ENCODE measurements at regions not wholly inside any gene's neighbourhood (a gene's known extent, or its start where the extent isn't known, plus 50 kb on each side); places are given as distances from the start of the nearest gene placed in this dataset.

DNA sequence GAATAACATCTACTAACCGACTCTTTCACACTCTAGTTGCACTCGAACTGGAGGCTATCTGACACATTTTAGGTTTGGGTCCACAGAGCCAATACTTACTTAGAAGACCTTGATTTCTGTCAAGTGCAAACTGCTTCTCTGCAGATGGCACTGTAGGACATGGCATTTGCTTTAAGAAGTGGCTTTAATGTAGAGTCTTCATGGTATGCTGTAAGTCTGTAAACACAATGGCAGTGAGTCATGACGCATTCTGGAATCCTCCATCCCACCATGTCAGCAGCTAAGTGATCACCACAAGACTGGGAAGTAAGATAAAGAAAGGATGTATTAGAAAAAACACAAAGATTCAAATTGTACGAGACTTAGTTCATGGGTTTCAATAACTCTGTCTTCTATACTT lies 377.0 kb upstream of the NOX3 start:
- no peaks in the 10 kb centered on the region for H3K4me1 Mint-ChIP-seq (ENCODE audit: unreplicated experiment)
- H3K9me3 Mint-ChIP-seq (ENCODE audit: unreplicated experiment) = no peaks in the 10 kb centered on the region
- no peaks in the 10 kb centered on the region for H3K27me3 Mint-ChIP-seq (ENCODE audit: unreplicated experiment)
- H3K36me3 Mint-ChIP-seq (ENCODE audit: low read depth, unreplicated experiment) = no peaks in the 10 kb centered on the region
- TF ChIP-seq CTCF (IDR thresholded peaks at IDR 0.05; ENCODE audit: unreplicated experiment) = no peak
- H3K27ac Mint-ChIP-seq (ENCODE audit: unreplicated experiment) = no peak overlapping the region
- H3K4me3 Mint-ChIP-seq (ENCODE audit: unreplicated experiment) = no peak overlapping the region
- DNase-seq (ENCODE audit: low spot score) = no peak

DNA sequence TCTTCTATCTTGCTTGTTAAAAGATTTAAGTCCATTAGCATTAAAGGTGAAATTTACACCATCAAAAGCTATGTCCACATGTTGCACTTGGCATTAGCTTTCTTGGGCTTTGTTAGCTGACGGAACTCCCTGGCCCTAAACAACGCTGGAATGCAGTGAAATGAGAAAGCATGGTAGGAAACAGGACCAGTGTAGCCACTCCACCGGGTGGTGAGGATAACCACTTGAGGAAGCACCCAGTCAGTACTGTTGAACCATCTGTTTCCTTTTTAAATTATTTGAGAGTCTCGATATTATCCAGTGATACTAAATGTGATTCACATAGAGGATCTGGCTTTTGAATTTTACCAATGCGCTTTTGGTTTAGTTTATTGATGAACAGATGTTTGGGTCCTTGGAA lies 374.9 kb upstream of the NOX3 start:
- Mint-ChIP-seq H3K4me3 (ENCODE audit: unreplicated experiment) (no peak overlapping the region), H3K9me3 (ENCODE audit: unreplicated experiment) (no peaks in the 10 kb centered on the region), H3K27me3 (ENCODE audit: unreplicated experiment) (no peaks in the 10 kb centered on the region), H3K36me3 (ENCODE audit: low read depth, unreplicated experiment) (no peaks in the 10 kb centered on the region), H3K4me1 (ENCODE audit: unreplicated experiment) (no peaks in the 10 kb centered on the region), H3K27ac (ENCODE audit: unreplicated experiment) (no peak overlapping the region)
- TF ChIP-seq CTCF (IDR thresholded peaks at IDR 0.05; ENCODE audit: unreplicated experiment) = no peak
- DNase-seq (ENCODE audit: low spot score) = no peak

DNA sequence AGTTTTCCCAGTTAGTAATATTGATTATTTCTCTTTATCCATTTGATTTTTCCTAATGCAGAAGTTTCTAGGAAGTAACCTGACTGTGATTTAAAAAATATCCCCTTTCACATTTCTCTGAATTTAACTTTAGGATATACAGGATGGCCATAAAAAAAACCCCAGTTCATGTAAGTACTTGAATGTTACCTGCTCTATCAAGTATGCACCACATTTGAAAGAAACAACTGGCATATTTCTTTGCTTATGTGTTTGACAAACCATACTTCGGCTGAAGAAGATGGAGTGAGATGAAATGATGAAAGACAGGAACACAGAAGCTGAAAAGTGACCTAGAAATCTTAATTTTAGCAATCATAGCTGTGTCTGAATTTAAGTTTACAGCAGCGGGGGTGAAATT lies 374.0 kb upstream of the NOX3 start:
- no peak overlapping the region for H3K27ac Mint-ChIP-seq (ENCODE audit: unreplicated experiment)
- H3K27me3 Mint-ChIP-seq (ENCODE audit: unreplicated experiment) = no peaks in the 10 kb centered on the region
- TF ChIP-seq CTCF (IDR thresholded peaks at IDR 0.05; ENCODE audit: unreplicated experiment) = no peak
- no peak for DNase-seq (ENCODE audit: low spot score)
- no peaks in the 10 kb centered on the region for H3K9me3 Mint-ChIP-seq (ENCODE audit: unreplicated experiment)
- H3K4me3 Mint-ChIP-seq (ENCODE audit: unreplicated experiment) = no peak overlapping the region
- no peaks in the 10 kb centered on the region for H3K36me3 Mint-ChIP-seq (ENCODE audit: low read depth, unreplicated experiment)
- no peaks in the 10 kb centered on the region for H3K4me1 Mint-ChIP-seq (ENCODE audit: unreplicated experiment)

- Mint-ChIP-seq H3K27me3 (ENCODE audit: unreplicated experiment) (no peaks in the 10 kb centered on the region), H3K27ac (ENCODE audit: unreplicated experiment) (no peak overlapping the region)
- no peak for TF ChIP-seq CTCF (IDR thresholded peaks at IDR 0.05; ENCODE audit: unreplicated experiment)
Observed at GRCh38 chr6:155828989-155829388, 373.4 kb upstream of the NOX3 start.

DNA sequence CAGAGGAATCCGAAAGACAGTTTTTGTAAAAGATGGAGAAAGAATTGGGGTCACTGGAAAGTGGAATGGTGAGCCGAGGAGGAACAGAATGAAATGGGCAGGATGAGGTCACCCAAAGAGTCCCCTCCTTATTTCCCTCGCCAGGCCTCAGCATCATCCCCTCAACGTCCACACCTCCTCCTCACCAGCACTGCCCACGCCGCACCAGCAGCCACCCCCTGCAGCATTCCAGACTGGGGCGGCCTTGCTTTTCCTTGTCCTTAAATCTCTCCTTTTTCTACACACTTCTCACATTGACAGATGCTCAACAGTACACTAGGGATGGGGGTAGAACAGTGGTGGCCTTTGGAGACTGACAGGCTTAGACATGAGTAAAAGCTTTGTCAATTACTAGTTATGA lies 363.1 kb upstream of the NOX3 start:
- H3K4me3 Mint-ChIP-seq (ENCODE audit: unreplicated experiment) = no peak overlapping the region
- no peak for TF ChIP-seq CTCF (IDR thresholded peaks at IDR 0.05; ENCODE audit: unreplicated experiment)
- no peak overlapping the region for H3K27ac Mint-ChIP-seq (ENCODE audit: unreplicated experiment)
- no peaks in the 10 kb centered on the region for H3K4me1 Mint-ChIP-seq (ENCODE audit: unreplicated experiment)
- no peaks in the 10 kb centered on the region for H3K27me3 Mint-ChIP-seq (ENCODE audit: unreplicated experiment)
- H3K36me3 Mint-ChIP-seq (ENCODE audit: low read depth, unreplicated experiment) = no peaks in the 10 kb centered on the region
- DNase-seq (ENCODE audit: low spot score) = no peak
- no peaks in the 10 kb centered on the region for H3K9me3 Mint-ChIP-seq (ENCODE audit: unreplicated experiment)

More at GRCh38 chr6:155828989-155829388, 373.4 kb upstream of the NOX3 start:
- H3K4me3 Mint-ChIP-seq (ENCODE audit: unreplicated experiment) = no peak overlapping the region
- no peaks in the 10 kb centered on the region for H3K4me1 Mint-ChIP-seq (ENCODE audit: unreplicated experiment)
- DNase-seq (ENCODE audit: low spot score) = no peak
- H3K9me3 Mint-ChIP-seq (ENCODE audit: unreplicated experiment) = no peaks in the 10 kb centered on the region
- H3K36me3 Mint-ChIP-seq (ENCODE audit: low read depth, unreplicated experiment) = no peaks in the 10 kb centered on the region

Measured in endothelial cell (in vitro differentiated cells).